SK-N-SH treated with all-trans-retinoic acid at 6 μM for 48 hours (cell line): ENCODE measurements at regions not wholly inside any gene's neighbourhood (a gene's known extent, or its start where the extent isn't known, plus 50 kb on each side); places are given as distances from the start of the nearest gene placed in this dataset.

ENCODE experiments used
- ATAC-seq: fragments of 200-7000 bp; cut with Tn5 transposase; 3 replicates; pipeline ENCODE4 v1.9.1; 2020; ENCODE audit warnings: mild to moderate bottlenecking, moderate library complexity
- ARNTL ChIP-seq: fragments of 450-650 bp; formaldehyde crosslinking; IDR thresholded peaks from 2 replicates; pipeline ENCODE4 v1.5.0; 2020; ENCODE audit warnings: low read depth, mild to moderate bottlenecking, moderate library complexity, borderline replicate concordance
- BACH2 ChIP-seq: fragments of 250-450 bp; sonication (Bioruptor Pico); IDR thresholded peaks from 2 replicates; pipeline ENCODE4 v1.9.0; 2021; ENCODE audit warnings: mild to moderate bottlenecking, borderline replicate concordance
- CREB5 ChIP-seq: fragments of 250-450 bp; sonication (Bioruptor Pico); IDR thresholded peaks from 2 replicates; pipeline ENCODE4 v1.5.1; 2020; ENCODE audit warnings: low read depth, mild to moderate bottlenecking, moderate library complexity
- CSDC2 ChIP-seq: fragments of 250-450 bp; sonication (Bioruptor Pico); IDR thresholded peaks from 2 replicates; pipeline ENCODE4 v1.5.0; 2020; ENCODE audit warnings: mild to moderate bottlenecking, moderate library complexity
- CSRNP3 ChIP-seq: fragments of 250-450 bp; sonication (Bioruptor Pico); IDR thresholded peaks from 2 replicates; pipeline ENCODE4 v1.5.1; 2021; ENCODE audit warnings: mild to moderate bottlenecking, moderate library complexity
- ESRRG ChIP-seq: fragments of 250-450 bp; sonication (Bioruptor Pico); IDR thresholded peaks from 2 replicates; pipeline ENCODE4 v1.6.1; 2021; ENCODE audit warnings: mild to moderate bottlenecking
- GLIS3 ChIP-seq: fragments of 250-450 bp; sonication (Bioruptor Pico); IDR thresholded peaks from 2 replicates; pipeline ENCODE4 v1.5.0; 2020; ENCODE audit warnings: mild to moderate bottlenecking, moderate library complexity
- ISL1 ChIP-seq: fragments of 250-450 bp; sonication (Bioruptor Pico); IDR thresholded peaks from 2 replicates; pipeline ENCODE4 v2.1.2; 2022; ENCODE audit warnings: mild to moderate bottlenecking, moderate library complexity
- OSR1 ChIP-seq: fragments of 250-450 bp; sonication (Bioruptor Pico); IDR thresholded peaks from 2 replicates; pipeline ENCODE4 v1.8.0; 2022; ENCODE audit warnings: moderate library complexity, mild to moderate bottlenecking, inconsistent platforms
- PATZ1 ChIP-seq: fragments of 250-450 bp; sonication (Bioruptor Pico); IDR thresholded peaks from 2 replicates; pipeline ENCODE4 v1.8.0; 2020; ENCODE audit warnings: mild to moderate bottlenecking, moderate library complexity, borderline replicate concordance
- PPARA ChIP-seq: fragments of 250-450 bp; sonication (Bioruptor Pico); IDR thresholded peaks from 2 replicates; pipeline ENCODE4 v1.5.0; 2020; ENCODE audit warnings: mild to moderate bottlenecking, borderline replicate concordance
- RARB ChIP-seq: fragments of 250-450 bp; sonication (Bioruptor Pico); IDR thresholded peaks from 2 replicates; pipeline ENCODE4 v1.8.0; 2021; ENCODE audit warnings: mild to moderate bottlenecking, moderate library complexity
- SNAI2 ChIP-seq: fragments of 250-450 bp; sonication (Bioruptor Pico); IDR thresholded peaks from 2 replicates; pipeline ENCODE4 v1.5.0; 2020; ENCODE audit warnings: mild to moderate bottlenecking, moderate library complexity
- TCF4 ChIP-seq: fragments of 250-450 bp; sonication (Bioruptor Pico); IDR thresholded peaks from 2 replicates; pipeline ENCODE4 v1.8.0; 2021; ENCODE audit warnings: mild to moderate bottlenecking, moderate library complexity, borderline replicate concordance
- TOX ChIP-seq: fragments of 250-450 bp; sonication (Bioruptor Pico); IDR thresholded peaks from 2 replicates; pipeline ENCODE4 v1.8.0; 2021; ENCODE audit warnings: mild to moderate bottlenecking, moderate library complexity, borderline replicate concordance
- TSHZ2 ChIP-seq: fragments of 250-450 bp; sonication (Bioruptor Pico); IDR thresholded peaks from 2 replicates; pipeline ENCODE4 v1.5.0; 2020; ENCODE audit warnings: mild to moderate bottlenecking, moderate library complexity
- ZC3H10 ChIP-seq: fragments of 250-450 bp; sonication (Bioruptor Pico); IDR thresholded peaks from 2 replicates; pipeline ENCODE4 v1.5.1; 2021; ENCODE audit warnings: mild to moderate bottlenecking, moderate library complexity
- ZFP3 ChIP-seq: fragments of 250-450 bp; sonication (Bioruptor Pico); IDR thresholded peaks from 2 replicates; pipeline ENCODE4 v1.5.0; 2020; ENCODE audit warnings: mild to moderate bottlenecking, moderate library complexity
- ZFP30 ChIP-seq: fragments of 450-650 bp; formaldehyde crosslinking; IDR thresholded peaks from 2 replicates; pipeline ENCODE4 v1.5.0; 2022; ENCODE audit warnings: mild to moderate bottlenecking, moderate library complexity
- ZNF565 ChIP-seq: fragments of 450-650 bp; formaldehyde crosslinking; conservative IDR thresholded peaks from 2 replicates; pipeline ENCODE4 v1.5.0; 2020; ENCODE audit warnings: low read depth, mild to moderate bottlenecking, moderate library complexity
- ZNF70 ChIP-seq: fragments of 450-650 bp; formaldehyde crosslinking; IDR thresholded peaks from 2 replicates; pipeline ENCODE4 v1.5.0; 2020; ENCODE audit warnings: mild to moderate bottlenecking, moderate library complexity
- ZNF8 ChIP-seq: fragments of 450-650 bp; formaldehyde crosslinking; IDR thresholded peaks from 2 replicates; pipeline ENCODE4 v1.5.0; 2020; ENCODE audit warnings: mild to moderate bottlenecking, moderate library complexity

GRCh38 chr4:156154978-156155377, 201.3 kb upstream of the CTSO start:
- no peak for ATAC-seq
- no peak for TF ChIP-seq ISL1 (CRISPR knock-in tag)
- no peak for TF ChIP-seq ZFP3 (CRISPR knock-in tag)
- no peak for TF ChIP-seq ESRRG (CRISPR knock-in tag)
- no peak for TF ChIP-seq SNAI2 (CRISPR knock-in tag)
- TF ChIP-seq PPARA = no peak
- TF ChIP-seq ZNF8 = no peak
- no peak for TF ChIP-seq ZC3H10
- TF ChIP-seq GLIS3 = no peak
- no peak for TF ChIP-seq BACH2 (CRISPR knock-in tag)
- TF ChIP-seq TCF4 (CRISPR knock-in tag) = no peak
- no peak for TF ChIP-seq ZFP30
- TF ChIP-seq PATZ1 = no peak
- TF ChIP-seq TOX (CRISPR knock-in tag) = no peak
- no peak for TF ChIP-seq ZNF70 (CRISPR knock-in tag)
- TF ChIP-seq CREB5 = no peak
- TF ChIP-seq ARNTL (CRISPR knock-in tag) = no peak

- no peak for TF ChIP-seq ZNF8
- no peak for TF ChIP-seq OSR1 (CRISPR knock-in tag)
- TF ChIP-seq GLIS3 = no peak
- TF ChIP-seq ZFP30 = no peak
- TF ChIP-seq RARB (CRISPR knock-in tag) = no peak
- no peak for TF ChIP-seq ZNF565 (CRISPR knock-in tag)
- no peak for TF ChIP-seq BACH2 (CRISPR knock-in tag)
- TF ChIP-seq CSRNP3 (CRISPR knock-in tag) = no peak
- TF ChIP-seq CREB5 = no peak
- no peak for TF ChIP-seq ZFP3 (CRISPR knock-in tag)
- TF ChIP-seq PATZ1 = no peak
- no peak for TF ChIP-seq ARNTL (CRISPR knock-in tag)
- no peak for TF ChIP-seq ESRRG (CRISPR knock-in tag)
- TF ChIP-seq CSDC2 = no peak
- TF ChIP-seq ZC3H10 = no peak
- no peak for TF ChIP-seq TSHZ2
- no peak for ATAC-seq
These were observed 192.9 kb upstream of the CTSO start for GRCh38 chr4:156146571-156146970.
